OCI-LY1 (cell line): ENCODE measurements at regions not wholly inside any gene's neighbourhood (a gene's known extent, or its start where the extent isn't known, plus 50 kb on each side); places are given as distances from the start of the nearest gene placed in this dataset.

Source experiments
- H2AFZ ChIP-seq: fragments of 200-600 bp; sonication (generic), shearing (Covaris generic); 2 replicates; pipeline ENCODE4 v1.6.0; 2014; ENCODE audit warnings: antibody characterized with exemption, mild to moderate bottlenecking, low read length
- H3F3A ChIP-seq: fragments of 200-600 bp; sonication (generic), shearing (Covaris generic); 2 replicates; pipeline ENCODE4 v1.6.0; 2014; ENCODE audit warnings: mild to moderate bottlenecking, antibody characterized with exemption, low read length, moderate library complexity; ENCODE audit not compliant: insufficient read depth
- H3K27ac ChIP-seq: fragments of 200-600 bp; sonication (generic); 2 replicates; pipeline ENCODE4 v1.5.1; 2014; ENCODE audit warnings: low read length, mixed run types, mild to moderate bottlenecking, low read depth; ENCODE audit not compliant: poor library complexity, severe bottlenecking
- H3K27me3 ChIP-seq: fragments of 200-600 bp; sonication (generic); 2 replicates; pipeline ENCODE4 v1.6.0; 2014; ENCODE audit warnings: antibody characterized with exemption, mild to moderate bottlenecking, low read length, moderate library complexity; ENCODE audit not compliant: insufficient read depth
- H3K36me3 ChIP-seq: fragments of 200-600 bp; sonication (generic); 2 replicates; pipeline ENCODE4 v1.6.1; 2014; ENCODE audit warnings: mild to moderate bottlenecking, antibody characterized with exemption, low read length, moderate library complexity, mixed read lengths; ENCODE audit not compliant: insufficient read depth
- H3K4me1 ChIP-seq: fragments of 200-600 bp; sonication (generic); 2 replicates; pipeline ENCODE4 v1.5.1; 2014; ENCODE audit warnings: mild to moderate bottlenecking, low read length, moderate library complexity; ENCODE audit not compliant: insufficient read depth, severe bottlenecking
- H3K4me2 ChIP-seq: fragments of 200-600 bp; sonication (generic), shearing (Covaris generic); 2 replicates; pipeline ENCODE4 v1.6.1; 2014; ENCODE audit warnings: low read length
- H3K4me3 ChIP-seq: fragments of 200-600 bp; sonication (generic); 2 replicates; pipeline ENCODE4 v1.5.1; 2014; ENCODE audit warnings: low read length, low read depth, mild to moderate bottlenecking, mixed read lengths; ENCODE audit not compliant: poor library complexity, severe bottlenecking
- H3K79me2 ChIP-seq: fragments of 200-600 bp; shearing (Covaris generic); 2 replicates; pipeline ENCODE4 v1.6.1; 2016; ENCODE audit warnings: mixed run types, low read length, mixed read lengths; ENCODE audit not compliant: insufficient read depth
- H3K9ac ChIP-seq: fragments of 200-600 bp; sonication (generic), shearing (Covaris generic); 2 replicates; pipeline ENCODE4 v1.6.1; 2014; ENCODE audit warnings: mild to moderate bottlenecking, low read length, mixed read lengths
- H3K9me2 ChIP-seq: fragments of 200-600 bp; sonication (generic), shearing (Covaris generic); 2 replicates; pipeline ENCODE4 v1.6.1; 2014; ENCODE audit warnings: low read depth, mild to moderate bottlenecking, low read length, mixed read lengths
- H3K9me3 ChIP-seq: fragments of 200-600 bp; shearing (Covaris generic); 2 replicates; pipeline ENCODE4 v1.6.1; 2014; ENCODE audit warnings: low read length, mixed read lengths
- H4K20me1 ChIP-seq: fragments of 200-600 bp; sonication (generic), shearing (Covaris generic); 2 replicates; pipeline ENCODE4 v1.6.0; 2016; ENCODE audit warnings: mild to moderate bottlenecking, low read length; ENCODE audit not compliant: insufficient read depth
- EZH2 ChIP-seq: fragments of 200-600 bp; sonication (generic), shearing (Covaris generic); IDR thresholded peaks from 2 replicates; pipeline ENCODE4 v1.8.0; 2017; ENCODE audit warnings: borderline replicate concordance, mixed run types, mild to moderate bottlenecking, antibody characterized with exemption, low read length, moderate library complexity, mixed read lengths
- TF ChIP-seq, protein P1 (sequence below): fragments of 200-600 bp; sonication (generic), shearing (Covaris generic); IDR thresholded peaks from 2 replicates; pipeline ENCODE4 v1.5.1; 2017; ENCODE audit warnings: mild to moderate bottlenecking, antibody characterized with exemption, low read length, moderate library complexity, mixed read lengths

DNA sequence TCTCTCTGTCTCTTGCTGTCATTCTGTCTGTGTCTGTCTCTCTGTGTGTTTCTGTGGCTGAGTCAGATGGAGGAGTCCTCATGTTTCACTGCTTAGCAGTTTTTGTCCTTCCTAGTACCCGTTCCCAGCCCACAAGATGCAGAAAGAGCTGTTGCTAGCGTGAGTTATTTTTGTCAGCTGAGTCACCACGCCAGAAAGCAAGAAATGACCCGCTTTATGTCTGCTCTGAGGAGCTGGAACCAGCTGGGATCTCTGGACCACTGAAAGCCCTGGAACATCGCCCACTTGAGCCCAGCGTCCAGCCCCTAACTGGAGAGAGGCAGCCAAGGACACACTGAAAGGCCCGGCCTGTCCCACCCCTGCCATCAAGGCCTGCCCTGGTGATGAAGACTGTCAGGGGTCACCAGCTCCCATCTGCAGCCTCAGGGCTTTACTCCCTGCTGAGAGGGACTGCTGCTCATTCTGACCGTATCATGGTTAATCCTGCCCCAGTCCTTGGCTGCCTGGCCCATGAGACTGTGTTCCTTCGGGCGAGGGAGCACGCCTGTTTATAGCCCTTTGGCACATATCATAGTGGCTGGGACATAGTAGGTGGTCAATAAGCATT lies 101.7 kb upstream of the TPM1 start:
- H3K9me3 ChIP-seq, result no peaks in the 10 kb centered on the region
- no peaks in the 10 kb centered on the region for H3K79me2 ChIP-seq
- H3K4me1 ChIP-seq, result no peaks in the 10 kb centered on the region
- H4K20me1 ChIP-seq, result no peaks in the 10 kb centered on the region
- no peaks in the 10 kb centered on the region for H3K9me2 ChIP-seq
- no peak overlapping the region for H3K27ac ChIP-seq
- TF ChIP-seq, protein P1, sequence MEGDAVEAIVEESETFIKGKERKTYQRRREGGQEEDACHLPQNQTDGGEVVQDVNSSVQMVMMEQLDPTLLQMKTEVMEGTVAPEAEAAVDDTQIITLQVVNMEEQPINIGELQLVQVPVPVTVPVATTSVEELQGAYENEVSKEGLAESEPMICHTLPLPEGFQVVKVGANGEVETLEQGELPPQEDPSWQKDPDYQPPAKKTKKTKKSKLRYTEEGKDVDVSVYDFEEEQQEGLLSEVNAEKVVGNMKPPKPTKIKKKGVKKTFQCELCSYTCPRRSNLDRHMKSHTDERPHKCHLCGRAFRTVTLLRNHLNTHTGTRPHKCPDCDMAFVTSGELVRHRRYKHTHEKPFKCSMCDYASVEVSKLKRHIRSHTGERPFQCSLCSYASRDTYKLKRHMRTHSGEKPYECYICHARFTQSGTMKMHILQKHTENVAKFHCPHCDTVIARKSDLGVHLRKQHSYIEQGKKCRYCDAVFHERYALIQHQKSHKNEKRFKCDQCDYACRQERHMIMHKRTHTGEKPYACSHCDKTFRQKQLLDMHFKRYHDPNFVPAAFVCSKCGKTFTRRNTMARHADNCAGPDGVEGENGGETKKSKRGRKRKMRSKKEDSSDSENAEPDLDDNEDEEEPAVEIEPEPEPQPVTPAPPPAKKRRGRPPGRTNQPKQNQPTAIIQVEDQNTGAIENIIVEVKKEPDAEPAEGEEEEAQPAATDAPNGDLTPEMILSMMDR, result no peak
- TF ChIP-seq EZH2, result no peak
- no peak overlapping the region for H2AFZ ChIP-seq
- no peaks in the 10 kb centered on the region for H3K36me3 ChIP-seq
- no peak overlapping the region for H3K4me2 ChIP-seq
- no peak overlapping the region for H3K4me3 ChIP-seq
- H3K9ac ChIP-seq, result no peak overlapping the region
- no peaks in the 10 kb centered on the region for H3F3A ChIP-seq
- peaks cover 3% of the 10 kb centered on the region; the same call in 1 of the 2 replicates for H3K27me3 ChIP-seq

DNA sequence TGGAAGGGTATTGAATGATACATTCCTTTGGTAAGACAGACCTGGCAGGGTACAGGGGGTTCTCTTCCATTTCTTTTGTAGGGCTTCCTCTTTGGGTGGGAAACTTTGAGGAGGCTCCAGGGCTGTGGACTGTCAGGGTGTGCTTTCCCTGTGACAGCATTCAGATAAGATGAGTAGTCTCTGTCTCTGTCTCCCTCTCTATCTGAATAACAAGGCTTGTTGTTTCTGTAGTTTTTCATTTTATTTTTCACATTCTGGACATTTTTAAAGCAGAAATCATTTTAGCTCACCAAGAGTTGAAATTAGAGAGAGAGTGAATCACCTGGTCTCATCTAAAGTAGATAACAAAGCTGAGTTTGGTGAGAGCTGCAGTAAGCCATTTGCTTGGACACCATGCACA lies 100.8 kb upstream of the TPM1 start:
- no peak for TF ChIP-seq EZH2
- Histone ChIP-seq H3K27me3 (peaks cover 3% of the 10 kb centered on the region; the same call in 1 of the 2 replicates), H3K9me2 (no peaks in the 10 kb centered on the region), H3K4me1 (no peaks in the 10 kb centered on the region), H3K27ac (no peak overlapping the region), H3K4me3 (no peak overlapping the region), H4K20me1 (no peaks in the 10 kb centered on the region), H3K9me3 (no peaks in the 10 kb centered on the region), H2AFZ (no peak overlapping the region), H3F3A (no peaks in the 10 kb centered on the region), H3K4me2 (no peak overlapping the region), H3K36me3 (no peaks in the 10 kb centered on the region), H3K79me2 (no peaks in the 10 kb centered on the region), H3K9ac (no peak overlapping the region)

DNA sequence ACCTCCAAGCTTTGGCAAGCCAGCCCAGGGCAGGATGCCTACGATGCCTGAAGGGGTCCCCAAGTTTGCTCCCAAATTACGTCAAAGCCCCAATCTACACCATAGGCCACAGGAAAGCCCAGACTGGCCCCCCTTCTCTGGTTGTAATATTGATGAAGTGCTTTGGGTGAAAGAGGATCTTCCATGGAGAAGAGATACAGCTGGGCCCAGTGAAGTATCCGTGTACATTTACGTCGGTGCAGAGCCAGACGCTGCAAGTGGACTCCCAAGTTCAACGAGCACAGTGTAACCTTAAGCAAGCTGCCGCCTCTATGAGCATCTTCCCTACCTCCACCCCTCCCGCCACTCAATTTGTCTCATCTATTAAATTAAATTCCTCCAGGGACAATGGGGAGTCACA lies 100.1 kb upstream of the TPM1 start:
- no peak overlapping the region for H3K27ac ChIP-seq
- TF ChIP-seq EZH2, result no peak
- TF ChIP-seq, protein P1, result no peak
- no peaks in the 10 kb centered on the region for H3K4me1 ChIP-seq
- H3K9me3 ChIP-seq, result no peaks in the 10 kb centered on the region
- H3K9me2 ChIP-seq, result no peaks in the 10 kb centered on the region
- peaks cover 3% of the 10 kb centered on the region; the same call in 1 of the 2 replicates for H3K27me3 ChIP-seq
- H3K4me2 ChIP-seq, result no peak overlapping the region
- H3F3A ChIP-seq, result no peaks in the 10 kb centered on the region
- no peak overlapping the region for H3K9ac ChIP-seq
- no peak overlapping the region for H2AFZ ChIP-seq
- no peak overlapping the region for H3K4me3 ChIP-seq
- H4K20me1 ChIP-seq, result no peaks in the 10 kb centered on the region
- H3K79me2 ChIP-seq, result no peaks in the 10 kb centered on the region
- H3K36me3 ChIP-seq, result no peaks in the 10 kb centered on the region

DNA sequence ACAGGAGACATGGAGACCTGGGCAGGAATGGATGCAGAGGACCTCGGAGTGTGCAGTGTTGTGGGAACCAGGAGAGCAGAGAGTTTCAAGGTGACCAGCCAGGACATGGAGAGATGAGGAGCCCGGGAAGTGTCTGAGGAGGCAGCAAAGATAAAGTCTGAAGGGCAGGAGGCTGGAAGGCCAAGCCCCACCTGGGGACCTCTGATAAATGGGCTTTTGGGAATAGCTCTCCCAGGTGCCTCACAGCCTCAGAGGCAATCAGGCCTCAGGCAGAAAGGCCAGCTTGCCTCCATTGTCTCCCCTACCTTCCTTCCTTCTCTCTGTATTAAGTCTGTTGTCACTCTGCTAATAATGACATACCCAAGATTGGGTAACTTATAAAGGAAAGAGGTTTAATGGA lies 97.5 kb upstream of the TPM1 start:
- Histone ChIP-seq H3K79me2 (no peaks in the 10 kb centered on the region), H3K27me3 (peaks cover 11% of the 10 kb centered on the region; the same call in 1 of the 2 replicates), H3K9me2 (no peaks in the 10 kb centered on the region), H3F3A (no peaks in the 10 kb centered on the region), H2AFZ (no peak overlapping the region), H3K36me3 (no peaks in the 10 kb centered on the region), H3K9ac (no peak overlapping the region), H3K27ac (no peak overlapping the region), H3K4me2 (no peak overlapping the region), H4K20me1 (no peaks in the 10 kb centered on the region), H3K4me1 (no peaks in the 10 kb centered on the region), H3K9me3 (no peaks in the 10 kb centered on the region), H3K4me3 (no peak overlapping the region)
- TF ChIP-seq EZH2, result no peak
- TF ChIP-seq, protein P1, result no peak
